A673 (cell line): ENCODE measurements at regions not wholly inside any gene's neighbourhood (a gene's known extent, or its start where the extent isn't known, plus 50 kb on each side); places are given as distances from the start of the nearest gene placed in this dataset.

Experiments
- CTCF ChIP-seq: fragments of 300-800, 200-600 bp; sonication (generic); conservative IDR thresholded peaks from 2 replicates; pipeline ENCODE4 v1.5.1; 2017; ENCODE audit warnings: low read depth, mild to moderate bottlenecking, antibody characterized with exemption, low read length, moderate library complexity, mixed read lengths
- EZH2 ChIP-seq: fragments of 200-600 bp; sonication (generic); IDR thresholded peaks from 2 replicates; pipeline ENCODE4 v1.6.1; 2017; ENCODE audit warnings: borderline replicate concordance, low read depth, mild to moderate bottlenecking, mixed read lengths, antibody characterized with exemption, low read length; ENCODE audit not compliant: poor library complexity, severe bottlenecking

DNA sequence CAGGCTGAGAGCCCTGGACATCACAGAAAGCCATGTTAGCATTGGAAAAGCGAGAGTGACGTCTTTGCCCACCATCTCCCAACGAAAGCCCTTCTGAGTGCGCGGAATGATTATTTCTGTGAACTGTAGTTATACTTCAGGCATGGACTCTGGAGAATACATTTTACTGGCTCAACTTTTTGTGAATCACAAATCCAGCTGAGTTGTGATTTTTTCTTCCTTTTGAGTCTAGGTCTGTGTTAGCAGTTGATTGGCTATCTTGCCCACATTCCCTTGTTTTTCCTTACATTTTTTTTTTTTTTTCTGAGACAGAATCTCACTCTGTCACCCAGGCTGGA lies 183.1 kb downstream of the INO80D start:
- TF ChIP-seq CTCF (no peak), EZH2 (no peak)
